ENCODE measurements at regions not wholly inside any gene's neighbourhood (a gene's known extent, or its start where the extent isn't known, plus 50 kb on each side); places are given as distances from the start of the nearest gene placed in this dataset.

DNA sequence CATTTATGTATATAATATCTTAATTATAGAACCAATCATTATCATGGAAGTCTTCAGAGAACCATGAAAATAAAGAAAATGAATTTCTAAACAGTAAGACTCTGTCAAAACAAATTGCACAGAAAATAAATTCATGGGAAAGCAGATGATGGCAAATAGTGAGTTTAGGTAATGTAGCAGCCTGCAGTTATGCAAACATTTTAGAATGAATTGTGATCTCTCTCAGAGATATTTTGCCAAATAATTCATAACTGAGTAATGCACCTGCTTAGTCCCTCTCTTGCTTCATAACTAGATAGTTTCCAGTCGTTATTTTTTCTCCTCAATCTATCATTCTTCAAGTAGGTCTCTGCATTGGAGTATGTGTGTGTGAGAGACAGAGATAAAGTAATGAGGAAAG is 492.7 kb upstream of the THBS1 start:
- no peak for TF ChIP-seq CTCF (IDR thresholded peaks at IDR 0.05 in 4 of 5, conservative IDR thresholded peaks at IDR 0.05 in 1 of 5)
- TF ChIP-seq POLR2A (IDR thresholded peaks at IDR 0.05) = no peak
